HepG2 (cell line): ENCODE measurements at regions not wholly inside any gene's neighbourhood (a gene's known extent, or its start where the extent isn't known, plus 50 kb on each side); places are given as distances from the start of the nearest gene placed in this dataset.

ENCODE experiments used
- ARID5B ChIP-seq: IDR thresholded peaks from 2 replicates; pipeline ENCODE4 v1.4.0; 2020; ENCODE audit warnings: mild to moderate bottlenecking, missing genetic modification reagents
- ATM ChIP-seq: fragments of 450-650 bp; IDR thresholded peaks from 2 replicates; pipeline ENCODE4 v1.7.1; 2017; ENCODE audit warnings: mild to moderate bottlenecking, borderline replicate concordance
- GABPB1 ChIP-seq: IDR thresholded peaks from 2 replicates; pipeline ENCODE4 v1.6.1; 2016; ENCODE audit warnings: mild to moderate bottlenecking, missing genetic modification reagents, moderate library complexity, missing compliant biosample characterization
- HINFP ChIP-seq: sonication (generic); formaldehyde crosslinking; IDR thresholded peaks from 2 replicates; pipeline ENCODE4 v1.4.0; 2020; ENCODE audit warnings: low read depth, mild to moderate bottlenecking, missing genetic modification reagents
- HNF4A ChIP-seq: sonication (generic); formaldehyde crosslinking; IDR thresholded peaks from 2 replicates; pipeline ENCODE4 v1.4.0; 2020; ENCODE audit warnings: missing genetic modification reagents
- KLF16 ChIP-seq, 2 experiments: sonication (generic) in 1 of 2; formaldehyde crosslinking in 1 of 2; IDR thresholded peaks; 2 replicates each; pipeline versions ENCODE4 v1.6.1 to v1.8.0; 2016 to 2023; ENCODE audit warnings: missing genetic modification reagents in 2 of 2, missing compliant biosample characterization in 1 of 2
- MTA3 ChIP-seq: sonication (generic); formaldehyde crosslinking; IDR thresholded peaks from 2 replicates; pipeline ENCODE4 v1.4.0; 2020; ENCODE audit warnings: missing genetic modification reagents
- MTERF4 ChIP-seq: sonication (generic); formaldehyde crosslinking; IDR thresholded peaks from 2 replicates; pipeline ENCODE4 v1.8.0; 2023; ENCODE audit warnings: mild to moderate bottlenecking, missing genetic modification reagents
- MYC ChIP-seq: sonication (generic); formaldehyde crosslinking; IDR thresholded peaks from 2 replicates; pipeline ENCODE4 v1.9.0; 2021; ENCODE audit warnings: missing genetic modification reagents, borderline replicate concordance
- REL ChIP-seq: sonication (generic); formaldehyde crosslinking; conservative IDR thresholded peaks from 2 replicates; pipeline ENCODE4 v1.8.0; 2022; ENCODE audit warnings: mild to moderate bottlenecking, missing genetic modification reagents, moderate library complexity
- STAT6 ChIP-seq: sonication (generic); formaldehyde crosslinking; IDR thresholded peaks from 2 replicates; pipeline ENCODE4 v1.4.0; 2020; ENCODE audit warnings: missing genetic modification reagents, mild to moderate bottlenecking, borderline replicate concordance
- ZFX ChIP-seq: sonication (generic); formaldehyde crosslinking; IDR thresholded peaks from 2 replicates; pipeline ENCODE4 v1.4.0; 2020; ENCODE audit warnings: mild to moderate bottlenecking, low read depth, missing genetic modification reagents, moderate library complexity
- ZNF431 ChIP-seq: sonication (generic); formaldehyde crosslinking; IDR thresholded peaks from 2 replicates; pipeline ENCODE4 v1.9.0; 2022; ENCODE audit warnings: missing genetic modification reagents, low read depth, mild to moderate bottlenecking, borderline replicate concordance
- ZNF562 ChIP-seq: sonication (generic); formaldehyde crosslinking; IDR thresholded peaks from 2 replicates; pipeline ENCODE4 v1.8.0; 2022; ENCODE audit warnings: missing genetic modification reagents, borderline replicate concordance
- ZNF784 ChIP-seq: sonication (generic); formaldehyde crosslinking; IDR thresholded peaks from 2 replicates; pipeline ENCODE4 v1.5.1; 2020; ENCODE audit warnings: missing genetic modification reagents, mild to moderate bottlenecking, borderline replicate concordance

- TF ChIP-seq ARID5B (CRISPR knock-in tag) (peak; percentile 58; the same call in 1 of the 2 replicates), HINFP (CRISPR knock-in tag) (no peak), MYC (CRISPR knock-in tag) (peak; percentile 71; the same call in 1 of the 2 replicates), ZNF784 (CRISPR knock-in tag) (no peak), ZNF562 (CRISPR knock-in tag) (no peak), HNF4A (CRISPR knock-in tag) (peak; percentile 57; the same call in 1 of the 2 replicates), REL (CRISPR knock-in tag) (no peak), ZFX (CRISPR knock-in tag) (peak; percentile 90), KLF16 (CRISPR knock-in tag; IDR thresholded peaks at IDR 0.05) (peak in 1 of 2 experiments; percentile 46; a peak in 1 of 4 replicates), MTERF4 (CRISPR knock-in tag) (no peak), STAT6 (no peak), MTA3 (CRISPR knock-in tag) (no peak), GABPB1 (CRISPR knock-in tag) (peak; percentile 55), ATM (no peak), ZNF431 (peak; percentile 88; the same call in 1 of the 2 replicates)
These were observed 156.2 kb downstream of the NUP210 start (continued) for GRCh38 chr3:13263770-13264467.
